B cell (primary cell): ENCODE measurements at regions not wholly inside any gene's neighbourhood (a gene's known extent, or its start where the extent isn't known, plus 50 kb on each side); places are given as distances from the start of the nearest gene placed in this dataset.

Experiments used
- ATAC-seq: fragments of 200-7000 bp; cut with Tn5 transposase; one replicate; pipeline ENCODE4 v1.10.0; 2021; ENCODE audit warnings: low read depth, mild to moderate bottlenecking, moderate number of reproducible peaks, moderate library complexity
- CTCF ChIA-PET: fragments of 350-600 bp; sonication (Branson Sonifier 250); formaldehyde crosslinking; loops from one replicate; lab custom pipeline; 2021; ENCODE audit warnings: antibody characterized with exemption, inconsistent platforms; lab: Charles Lee
- POLR2A ChIA-PET: fragments of 350-600 bp; sonication (Branson Sonifier 250); formaldehyde crosslinking; loops from one replicate; lab custom pipeline; 2021; ENCODE audit warnings: antibody characterized with exemption; lab: Charles Lee
- DNase-seq: peaks from one replicate; pipeline ENCODE4 v3.0.0; 2013
- H2AFZ ChIP-seq: 2 replicates; pipeline ENCODE4 v1.6.1; 2012; ENCODE audit warnings: mild to moderate bottlenecking, low read depth, low read length; ENCODE audit not compliant: insufficient read depth, poor library complexity, severe bottlenecking
- H3K27ac ChIP-seq, 2 donors: 1 replicate in 1 of 2; 2 replicates in 1 of 2; pipeline ENCODE4 v1.5.1; 2012 to 2013; ENCODE audit warnings: low read length in 2 of 2, mild to moderate bottlenecking in 2 of 2, moderate library complexity in 1 of 2
- H3K27me3 ChIP-seq, 4 experiments: fragments of 200-600 bp in 1 of 4; sonication (generic) in 1 of 4; replicated peaks in 1 of 4; 1 replicate in 2 of 4; 2 replicates in 2 of 4; pipeline versions ENCODE4 v1.6.1 to v1.7.0; 2013 to 2016; ENCODE audit warnings: low read length in 3 of 4, mild to moderate bottlenecking in 2 of 4, mixed read lengths in 1 of 4, moderate library complexity in 1 of 4; ENCODE audit not compliant: insufficient read depth in 4 of 4, control insufficient read depth in 3 of 4; ENCODE audit errors: control extremely low read depth in 1 of 4
- H3K36me3 ChIP-seq, 2 experiments: replicated peaks in 1 of 2; 1 replicate in 1 of 2; 2 replicates in 1 of 2; pipeline versions ENCODE4 v1.6.1 to v1.7.1; 2013; ENCODE audit warnings: low read length in 1 of 2; ENCODE audit not compliant: insufficient read depth in 2 of 2, control insufficient read depth in 1 of 2; ENCODE audit errors: control extremely low read depth in 1 of 2, extremely low read depth in 1 of 2
- H3K4me1 ChIP-seq, 2 donors: fragments of 200-600 bp in 1 of 2; sonication (generic) in 1 of 2; 1 replicate in 1 of 2; 2 replicates in 1 of 2; pipeline versions ENCODE4 v1.5.1 to v1.6.1; 2013 to 2017; ENCODE audit warnings: low read length in 2 of 2; ENCODE audit not compliant: control insufficient read depth in 2 of 2, insufficient read depth in 2 of 2
- H3K4me2 ChIP-seq: replicated peaks from 2 replicates; pipeline ENCODE3; 2012; ENCODE audit warnings: mild to moderate bottlenecking, low read depth, low read length; ENCODE audit not compliant: poor library complexity, severe bottlenecking
- H3K4me3 ChIP-seq, 5 experiments: fragments of 200-600 bp in 1 of 5; sonication (generic) in 1 of 5; 1 replicate in 3 of 5; 2 replicates in 2 of 5; pipeline versions ENCODE4 v1.5.1 to v1.7.0; 2011 to 2016; ENCODE audit warnings: low read length in 4 of 5, mild to moderate bottlenecking in 4 of 5, low read depth in 2 of 5, control low read depth in 1 of 5, moderate library complexity in 1 of 5; ENCODE audit not compliant: insufficient read depth in 1 of 5; ENCODE audit errors: control extremely low read depth in 1 of 5, extremely low read depth in 1 of 5
- H3K79me2 ChIP-seq: fragments of 200-600 bp; sonication (generic); one replicate; pipeline ENCODE4 v1.6.0; 2016; ENCODE audit warnings: low read length; ENCODE audit not compliant: control insufficient read depth, insufficient read depth
- H3K9ac ChIP-seq: fragments of 200-600 bp; sonication (generic); 2 replicates; pipeline ENCODE4 v1.6.1; 2017; ENCODE audit warnings: mild to moderate bottlenecking, low read length, moderate library complexity
- H3K9me3 ChIP-seq, 3 donors: one replicate each; pipeline versions ENCODE4 v1.6.1 to v1.7.1; 2013; ENCODE audit warnings: low read length in 2 of 3; ENCODE audit not compliant: control insufficient read depth in 2 of 3, insufficient read depth in 1 of 3; ENCODE audit errors: control extremely low read depth in 1 of 3
- H4K20me1 ChIP-seq: 2 replicates; pipeline ENCODE4 v1.6.0; 2012; ENCODE audit warnings: mild to moderate bottlenecking, low read length; ENCODE audit not compliant: insufficient read depth, control insufficient read depth, poor library complexity, severe bottlenecking
- H3K27ac Mint-ChIP-seq: one replicate; pipeline ENCODE4 v1.8.0; 2021; ENCODE audit warnings: mixed read lengths
- H3K27me3 Mint-ChIP-seq: one replicate; pipeline ENCODE4 v1.8.0; 2021; ENCODE audit warnings: mixed read lengths
- H3K4me1 Mint-ChIP-seq: one replicate; pipeline ENCODE4 v1.8.0; 2021; ENCODE audit warnings: mixed read lengths
- H3K4me3 Mint-ChIP-seq: one replicate; pipeline ENCODE4 v1.8.0; 2021; ENCODE audit warnings: mixed read lengths
- H3K9me3 Mint-ChIP-seq: one replicate; pipeline ENCODE4 v1.8.0; 2022; ENCODE audit warnings: mixed read lengths; ENCODE audit not compliant: insufficient read depth
- EZH2 ChIP-seq: IDR thresholded peaks from 2 replicates; pipeline ENCODE4 v1.6.1; 2012; ENCODE audit warnings: borderline replicate concordance, low read depth, mild to moderate bottlenecking, moderate library complexity, low read length; ENCODE audit not compliant: insufficient read depth, poor library complexity, severe bottlenecking
- WGBS: methylation state at CpG from one replicate; pipeline ENCODE4 v1.1.5; 2013; ENCODE audit warnings: missing lambda C conversion rate; ENCODE audit not compliant: insufficient coverage; 5-methylcytosine and 5-hydroxymethylcytosine counted together
- intact Hi-C: fragments of 100-400 bp; cut with micrococcal nuclease; formaldehyde crosslinking; loops from one replicate; pipeline ENCODE4 v1.10.0; 2022
- TF ChIP-seq, protein P1 (sequence below): fragments of 200-600 bp; IDR thresholded peaks from one replicate; pipeline ENCODE4 v1.8.0; 2022; ENCODE audit warnings: antibody characterized with exemption, mild to moderate bottlenecking

DNA sequence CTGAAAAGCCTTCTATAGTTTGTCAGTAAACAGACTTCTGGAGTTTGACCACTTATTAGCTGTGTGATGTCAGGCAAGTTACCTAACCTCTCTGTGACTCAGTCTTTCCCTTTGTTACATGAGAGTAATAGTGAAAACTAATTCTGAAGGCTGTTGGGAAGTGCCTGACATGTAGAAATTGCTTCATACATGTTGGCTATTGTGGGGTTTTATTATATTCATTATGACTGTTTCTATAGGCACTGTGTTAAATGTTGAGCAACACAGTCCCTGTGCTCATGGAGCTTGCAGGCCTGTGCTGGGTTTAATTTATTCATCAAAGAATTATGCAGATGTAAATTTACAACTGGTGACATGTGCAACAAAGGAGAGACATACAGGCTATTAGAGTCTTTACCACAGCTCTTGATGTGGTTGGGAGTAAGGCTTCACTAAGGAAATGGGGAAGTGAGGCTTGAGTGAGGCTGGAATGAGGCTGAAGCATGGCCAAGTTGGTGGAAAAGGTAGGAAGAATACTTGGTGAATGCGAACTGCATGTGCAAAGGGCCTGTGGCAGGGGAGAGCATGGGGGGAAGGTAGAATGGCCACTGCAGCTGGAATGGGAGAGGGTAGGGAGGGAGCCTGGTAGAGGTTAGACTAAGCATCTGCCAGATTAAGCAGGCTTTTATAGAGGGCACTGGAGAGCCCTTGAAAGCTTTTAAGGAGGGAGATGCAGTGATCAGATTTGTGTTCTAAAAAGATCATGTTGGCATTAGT, 236.4 kb upstream of the CRY1 start:
- Histone ChIP-seq H2AFZ (no peak overlapping the region), H3K9ac (no peak overlapping the region), H3K4me1 (no peaks in the 10 kb centered on the region), H3K4me2 (no peak overlapping the region), H3K27me3 (peaks cover 0 to 29% (median 11%) of the 10 kb centered on the region in 4 experiments), H3K9me3 (peaks cover 0 to 4% (median 0%) of the 10 kb centered on the region in 3 donors), H3K79me2 (no peaks in the 10 kb centered on the region), H3K4me3 (no peak overlapping the region), H4K20me1 (no peaks in the 10 kb centered on the region), H3K27ac (no peak overlapping the region), H3K36me3 (no peaks in the 10 kb centered on the region)
- Mint-ChIP-seq H3K4me3 (no peak overlapping the region), H3K9me3 (no peaks in the 10 kb centered on the region), H3K4me1 (no peaks in the 10 kb centered on the region), H3K27ac (no peak overlapping the region), H3K27me3 (peaks cover 54% of the 10 kb centered on the region)
- no peak for DNase-seq
- intact Hi-C loops: no loop called here
- ChIA-PET CTCF (no interaction called here), POLR2A (no interaction called here)
- ATAC-seq: no peak
- WGBS: 92% methylated on average over 1 of the region's 1 CpG
- TF ChIP-seq, protein P1, sequence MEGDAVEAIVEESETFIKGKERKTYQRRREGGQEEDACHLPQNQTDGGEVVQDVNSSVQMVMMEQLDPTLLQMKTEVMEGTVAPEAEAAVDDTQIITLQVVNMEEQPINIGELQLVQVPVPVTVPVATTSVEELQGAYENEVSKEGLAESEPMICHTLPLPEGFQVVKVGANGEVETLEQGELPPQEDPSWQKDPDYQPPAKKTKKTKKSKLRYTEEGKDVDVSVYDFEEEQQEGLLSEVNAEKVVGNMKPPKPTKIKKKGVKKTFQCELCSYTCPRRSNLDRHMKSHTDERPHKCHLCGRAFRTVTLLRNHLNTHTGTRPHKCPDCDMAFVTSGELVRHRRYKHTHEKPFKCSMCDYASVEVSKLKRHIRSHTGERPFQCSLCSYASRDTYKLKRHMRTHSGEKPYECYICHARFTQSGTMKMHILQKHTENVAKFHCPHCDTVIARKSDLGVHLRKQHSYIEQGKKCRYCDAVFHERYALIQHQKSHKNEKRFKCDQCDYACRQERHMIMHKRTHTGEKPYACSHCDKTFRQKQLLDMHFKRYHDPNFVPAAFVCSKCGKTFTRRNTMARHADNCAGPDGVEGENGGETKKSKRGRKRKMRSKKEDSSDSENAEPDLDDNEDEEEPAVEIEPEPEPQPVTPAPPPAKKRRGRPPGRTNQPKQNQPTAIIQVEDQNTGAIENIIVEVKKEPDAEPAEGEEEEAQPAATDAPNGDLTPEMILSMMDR: no peak
- TF ChIP-seq EZH2: no peak

DNA sequence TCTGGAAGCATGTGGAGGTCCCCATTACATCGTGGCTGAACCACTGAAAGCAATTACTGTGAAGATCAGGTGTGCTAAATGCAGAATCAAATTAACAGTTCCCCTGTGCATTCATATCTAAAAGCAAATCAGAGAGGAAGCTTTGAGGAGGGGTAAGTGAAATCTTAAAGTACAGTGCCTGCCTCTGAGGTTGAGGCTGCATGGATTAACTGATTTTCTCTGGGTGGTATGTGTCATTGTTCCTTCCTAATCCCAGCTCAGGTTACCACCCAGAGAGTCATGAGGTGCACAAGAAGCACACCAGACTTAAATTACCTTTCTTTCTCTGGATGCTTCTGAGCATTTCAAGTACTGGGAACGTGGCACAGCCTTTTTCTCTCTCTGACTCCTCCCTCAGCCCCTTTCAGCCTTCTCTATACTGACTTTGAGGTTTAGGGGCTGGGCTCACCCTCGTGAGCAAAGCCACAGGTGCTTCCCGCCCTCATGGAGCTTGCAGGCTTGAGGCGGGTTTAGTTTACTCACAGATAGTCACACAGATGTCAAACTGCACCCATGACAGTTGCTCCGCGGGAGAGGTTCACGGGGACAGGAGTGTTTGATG, 237.6 kb upstream of the CRY1 start:
- no peak overlapping the region for H3K4me3 Mint-ChIP-seq
- Histone ChIP-seq H3K4me1 (no peaks in the 10 kb centered on the region), H3K27me3 (peaks cover 0 to 27% (median 11%) of the 10 kb centered on the region in 4 experiments), H3K36me3 (no peaks in the 10 kb centered on the region), H3K9me3 (peaks cover 0 to 4% (median 0%) of the 10 kb centered on the region in 3 donors), H4K20me1 (no peaks in the 10 kb centered on the region), H3K27ac (no peak overlapping the region), H3K4me2 (no peak overlapping the region), H3K79me2 (no peaks in the 10 kb centered on the region), H3K9ac (no peak overlapping the region), H3K4me3 (no peak overlapping the region), H2AFZ (no peak overlapping the region)
- DNase-seq (no peak), ATAC-seq (no peak)
- peaks cover 54% of the 10 kb centered on the region for H3K27me3 Mint-ChIP-seq
- TF ChIP-seq, protein P1: no peak
- no peak for TF ChIP-seq EZH2
- no peaks in the 10 kb centered on the region for H3K4me1 Mint-ChIP-seq
- no peaks in the 10 kb centered on the region for H3K9me3 Mint-ChIP-seq
- no peak overlapping the region for H3K27ac Mint-ChIP-seq
- CTCF ChIA-PET: no interaction called here
- WGBS: 19% methylated on average over 6 of the region's 8 CpGs
- POLR2A ChIA-PET: no interaction called here
- intact Hi-C loops: no loop called here
